HCT116 (cell line): ENCODE measurements at regions not wholly inside any gene's neighbourhood (a gene's known extent, or its start where the extent isn't known, plus 50 kb on each side); places are given as distances from the start of the nearest gene placed in this dataset.

ENCODE experiments used
- ATAC-seq: fragments of 200-7000 bp; cut with Tn5 transposase; 2 replicates; pipeline ENCODE4 v1.9.1; 2020; ENCODE audit warnings: mild to moderate bottlenecking, moderate library complexity
- BruUV-seq: library from RNA; stranded (reverse); fragments of 400-500 nt; replicated peaks from 2 replicates; lab custom pipeline; 2021; lab: Mats Ljungman, UMichigan
- CTCF ChIA-PET: fragments of 300-600 bp; sonication (Branson Sonifier 250); formaldehyde crosslinking; loops from one replicate; lab custom pipeline; 2021; ENCODE audit warnings: antibody characterized with exemption; lab: Charles Lee
- POLR2A ChIA-PET: fragments of 300-600, 350-600 bp; sonication (Branson Sonifier 250); formaldehyde crosslinking; loops from one replicate; lab custom pipeline; 2021; ENCODE audit warnings: antibody characterized with exemption; lab: Charles Lee
- RAD21 ChIA-PET, 2 experiments: fragments of 300-600 bp; sonication (Branson Sonifier 250); formaldehyde crosslinking; loops; one replicate each; lab custom pipeline; 2023; ENCODE audit warnings: low total read pairs in 2 of 2; ENCODE audit not compliant: uncharacterized antibody in 2 of 2, unreplicated experiment in 2 of 2, low non-redundant PET in 1 of 2; lab: Charles Lee
- DNase-seq: peaks from one replicate; pipeline ENCODE4 v3.0.0-alpha.2; 2010; ENCODE audit warnings: low read depth, low spot score
- H2AFZ ChIP-seq: fragments of 200-600 bp; shearing (Covaris generic), sonication (generic); 2 replicates; pipeline ENCODE4 v1.6.1; 2017; ENCODE audit warnings: low read depth, mixed run types, mixed read lengths, antibody characterized with exemption, low read length; ENCODE audit not compliant: poor library complexity, severe bottlenecking
- H3K27ac ChIP-seq: 2 replicates; pipeline ENCODE4 v1.5.1; 2012; ENCODE audit warnings: low read depth, low read length
- H3K27me3 ChIP-seq: fragments of 200-600 bp; sonication (generic); 2 replicates; pipeline ENCODE4 v1.6.1; 2016; ENCODE audit warnings: mixed run types, low read length, mixed read lengths; ENCODE audit not compliant: insufficient read depth
- H3K36me3 ChIP-seq, 2 experiments: fragments of 200-500 bp in 1 of 2; fragments of 200-600 bp in 1 of 2; sonication (Bioruptor generic) in 1 of 2; sonication (generic) in 1 of 2; 2 replicates each; pipeline versions ENCODE4 v1.5.1 to v1.6.1; 2014 to 2016; ENCODE audit warnings: low read length in 2 of 2, inconsistent platforms in 1 of 2, mixed read lengths in 1 of 2, mixed run types in 1 of 2; ENCODE audit not compliant: insufficient read depth in 2 of 2, control insufficient read depth in 1 of 2
- H3K4me1 ChIP-seq, 2 experiments: fragments of 200-600 bp in 1 of 2; sonication (generic) in 1 of 2; 2 replicates each; pipeline versions ENCODE4 v1.5.1 to v1.6.1; 2012 to 2017; ENCODE audit warnings: low read length in 2 of 2, inconsistent platforms in 1 of 2, mild to moderate bottlenecking in 1 of 2, mixed read lengths in 1 of 2, mixed run types in 1 of 2, moderate library complexity in 1 of 2; ENCODE audit not compliant: insufficient read depth in 2 of 2, control insufficient read depth in 1 of 2
- H3K4me2 ChIP-seq: fragments of 200-600 bp; sonication (generic); 2 replicates; pipeline ENCODE4 v1.6.1; 2017; ENCODE audit warnings: mixed run types, low read length, mixed read lengths
- H3K4me3 ChIP-seq, 2 experiments: fragments of 200-600 bp in 1 of 2; sonication (generic) in 1 of 2; replicated peaks in 1 of 2; 2 replicates each; pipeline ENCODE4 v1.5.1; 2011 to 2016; ENCODE audit warnings: low read length in 2 of 2, control low read depth in 1 of 2, low read depth in 1 of 2, mild to moderate bottlenecking in 1 of 2, mixed read lengths in 1 of 2, mixed run types in 1 of 2
- H3K79me2 ChIP-seq: fragments of 200-600 bp; sonication (generic); 2 replicates; pipeline ENCODE4 v1.6.1; 2017; ENCODE audit warnings: mild to moderate bottlenecking, mixed run types, low read length, moderate library complexity, mixed read lengths; ENCODE audit not compliant: insufficient read depth
- H3K9ac ChIP-seq: fragments of 200-600 bp; sonication (generic); 2 replicates; pipeline ENCODE4 v1.6.1; 2016; ENCODE audit warnings: low read length, mixed read lengths
- H3K9me2 ChIP-seq: fragments of 200-600 bp; sonication (generic), shearing (Covaris generic); 2 replicates; pipeline ENCODE4 v1.6.1; 2017; ENCODE audit warnings: mixed run types, mild to moderate bottlenecking, moderate library complexity; ENCODE audit not compliant: insufficient read depth
- H3K9me3 ChIP-seq, 2 experiments: fragments of 200-500 bp in 1 of 2; fragments of 200-600 bp in 1 of 2; sonication (Bioruptor generic) in 1 of 2; sonication (generic) in 1 of 2; 2 replicates each; pipeline ENCODE4 v1.6.1; 2014 to 2017; ENCODE audit warnings: low read length in 2 of 2, mixed read lengths in 2 of 2, inconsistent platforms in 1 of 2, low read depth in 1 of 2, mild to moderate bottlenecking in 1 of 2, mixed run types in 1 of 2, moderate library complexity in 1 of 2; ENCODE audit not compliant: control insufficient read depth in 1 of 2, insufficient read depth in 1 of 2
- H4K20me1 ChIP-seq: fragments of 200-600 bp; sonication (generic), shearing (Covaris generic); 2 replicates; pipeline ENCODE4 v1.6.1; 2017; ENCODE audit warnings: mixed run types, mild to moderate bottlenecking, moderate library complexity; ENCODE audit not compliant: insufficient read depth
- ATF3 ChIP-seq: IDR thresholded peaks from 2 replicates; pipeline ENCODE4 v1.6.1; 2012
- CBX3 ChIP-seq: IDR thresholded peaks from 2 replicates; pipeline ENCODE4 v1.6.1; 2012; ENCODE audit warnings: low read depth
- CTCF ChIP-seq, 3 experiments: fragments of 200-600 bp in 1 of 3; sonication (generic) in 1 of 3; IDR thresholded peaks in 2 of 3; conservative IDR thresholded peaks in 1 of 3; 2 replicates each; pipeline ENCODE4 v1.5.1; 2012 to 2017; ENCODE audit warnings: low read depth in 2 of 3, low read length in 2 of 3, antibody characterized with exemption in 1 of 3, borderline replicate concordance in 1 of 3, control low read depth in 1 of 3, mild to moderate bottlenecking in 1 of 3, mixed read lengths in 1 of 3, mixed run types in 1 of 3, moderate library complexity in 1 of 3; ENCODE audit not compliant: insufficient read depth in 1 of 3
- EGR1 ChIP-seq: IDR thresholded peaks from 2 replicates; pipeline ENCODE4 v1.6.1; 2012; ENCODE audit warnings: low read depth
- ELF1 ChIP-seq: IDR thresholded peaks from 2 replicates; pipeline ENCODE4 v1.6.1; 2012; ENCODE audit warnings: low read depth, borderline replicate concordance
- EZH2phosphoT487 ChIP-seq: fragments of 200-600 bp; IDR thresholded peaks from 2 replicates; pipeline ENCODE4 v1.6.1; 2018; ENCODE audit warnings: antibody characterized with exemption, borderline replicate concordance
- FOSL1 ChIP-seq: IDR thresholded peaks from 2 replicates; pipeline ENCODE4 v1.6.1; 2012; ENCODE audit warnings: low read depth
- JUND ChIP-seq: IDR thresholded peaks from 2 replicates; pipeline ENCODE4 v1.6.1; 2012
- MAX ChIP-seq: IDR thresholded peaks from 2 replicates; pipeline ENCODE4 v1.6.1; 2012
- POLR2A ChIP-seq: IDR thresholded peaks from 2 replicates; pipeline ENCODE4 v1.7.0; 2011; ENCODE audit warnings: borderline replicate concordance; ENCODE audit not compliant: insufficient read depth, insufficient read length; ENCODE audit errors: extremely low read depth
- POLR2AphosphoS5 ChIP-seq: IDR thresholded peaks from 2 replicates; pipeline ENCODE4 v1.6.1; 2011; ENCODE audit warnings: mild to moderate bottlenecking, low read depth, low read length, moderate library complexity
- RAD21 ChIP-seq: IDR thresholded peaks from 2 replicates; pipeline ENCODE4 v1.6.1; 2012; ENCODE audit warnings: low read depth, mild to moderate bottlenecking
- SIN3A ChIP-seq: IDR thresholded peaks from 2 replicates; pipeline ENCODE4 v1.6.1; 2012; ENCODE audit warnings: low read depth
- SRF ChIP-seq: IDR thresholded peaks from 2 replicates; pipeline ENCODE4 v1.6.1; 2012; ENCODE audit warnings: low read depth
- TCF7L2 ChIP-seq: IDR thresholded peaks from 2 replicates; pipeline ENCODE4 v1.7.0; 2011; ENCODE audit warnings: borderline replicate concordance, inconsistent platforms; ENCODE audit not compliant: insufficient read depth, insufficient read length; ENCODE audit errors: extremely low read depth
- YY1 ChIP-seq: IDR thresholded peaks from 2 replicates; pipeline ENCODE4 v1.6.1; 2011; ENCODE audit warnings: low read length, low read depth, moderate library complexity, mild to moderate bottlenecking; ENCODE audit not compliant: insufficient replicate concordance; ENCODE audit errors: extremely low read depth
- ZBTB33 ChIP-seq: IDR thresholded peaks from 2 replicates; pipeline ENCODE4 v1.6.1; 2011; ENCODE audit warnings: mild to moderate bottlenecking, low read length, moderate library complexity; ENCODE audit not compliant: insufficient replicate concordance; ENCODE audit errors: extremely low read depth
- ZFX ChIP-seq: fragments of 450-650 bp; IDR thresholded peaks from 2 replicates; pipeline ENCODE4 v1.6.1; 2017
- ZNF274 ChIP-seq: fragments of 200-500 bp; sonication (Bioruptor generic); IDR thresholded peaks from 2 replicates; pipeline ENCODE4 v1.6.1; 2014; ENCODE audit warnings: mild to moderate bottlenecking, low read depth, low read length, inconsistent platforms
- intact Hi-C: fragments of 100-400 bp; cut with micrococcal nuclease; formaldehyde crosslinking; loops from 2 replicates; pipeline ENCODE4 v1.10.0; 2022

GRCh38 chr4:67250131-67250896 is 295.0 kb downstream of the CENPC start:
- ATAC-seq (no peak), DNase-seq (no peak)
- ChIA-PET CTCF (no interaction called here), RAD21 (no interaction called here), POLR2A (no interaction called here)
- H3K27ac ChIP-seq: no peak overlapping the region
- H3K36me3 ChIP-seq: no peaks in the 10 kb centered on the region
- H3K4me1 ChIP-seq: no peaks in the 10 kb centered on the region
- no peaks in the 10 kb centered on the region for H3K9me2 ChIP-seq
- H3K4me2 ChIP-seq: no peak overlapping the region
- no peaks in the 10 kb centered on the region for H4K20me1 ChIP-seq
- H3K9ac ChIP-seq: no peak overlapping the region
- H3K27me3 ChIP-seq: no peaks in the 10 kb centered on the region
- intact Hi-C loops: no loop called here
- H2AFZ ChIP-seq: no peak overlapping the region
- TF ChIP-seq ATF3 (no peak), POLR2AphosphoS5 (no peak), JUND (no peak), FOSL1 (no peak), TCF7L2 (no peak), CTCF (IDR thresholded peaks at IDR 0.05 in 2 of 3, conservative IDR thresholded peaks at IDR 0.05 in 1 of 3; ENCODE audit: borderline replicate concordance in 1 of 3, insufficient read depth in 1 of 3, low read depth in 2 of 3, low read length in 2 of 3) (no peak), CBX3 (no peak), ZFX (no peak), RAD21 (no peak), EZH2phosphoT487 (no peak), SIN3A (no peak), ZBTB33 (no peak), EGR1 (no peak), ELF1 (no peak), YY1 (no peak), MAX (no peak), POLR2A (no peak), SRF (no peak), ZNF274 (no peak)
- TF ChIP-seq, all 23 proteins: peak for 0
- Histone ChIP-seq H3K4me3 (no peak overlapping the region), H3K79me2 (no peaks in the 10 kb centered on the region), H3K9me3 (0 out of 4 replicates have a peak, but pooled peaks cover 0 to 4% of the 10 kb centered on the region in 2 experiments)
- BruUV-seq: no TSS peak
